KMS-11 (cell line): ENCODE measurements at regions not wholly inside any gene's neighbourhood (a gene's known extent, or its start where the extent isn't known, plus 50 kb on each side); places are given as distances from the start of the nearest gene placed in this dataset.
A peak's percentile ranks its signal among the peaks of the same experiment; 100 is the strongest.

ENCODE experiments used
- H2AFZ ChIP-seq: fragments of 200-600 bp; sonication (generic); 2 replicates; pipeline ENCODE4 v1.6.1; 2016; ENCODE audit warnings: antibody characterized with exemption, mixed run types, low read depth
- H3K27ac ChIP-seq: fragments of 200-600 bp; sonication (generic); 2 replicates; pipeline ENCODE4 v1.6.1; 2016; ENCODE audit warnings: mild to moderate bottlenecking, mixed run types
- H3K27me3 ChIP-seq: fragments of 200-600 bp; sonication (generic); 2 replicates; pipeline ENCODE4 v1.6.1; 2017; ENCODE audit warnings: mild to moderate bottlenecking, low read depth, mixed run types, moderate library complexity; ENCODE audit not compliant: insufficient read depth
- H3K36me3 ChIP-seq: fragments of 200-600 bp; sonication (generic); 2 replicates; pipeline ENCODE4 v1.6.1; 2017; ENCODE audit warnings: mild to moderate bottlenecking, mixed run types; ENCODE audit not compliant: insufficient read depth
- H3K4me1 ChIP-seq: fragments of 200-600 bp; sonication (generic); 2 replicates; pipeline ENCODE4 v1.6.1; 2016; ENCODE audit warnings: mild to moderate bottlenecking, low read depth, mixed run types; ENCODE audit not compliant: poor library complexity, severe bottlenecking
- H3K4me2 ChIP-seq: fragments of 200-600 bp; sonication (generic); 2 replicates; pipeline ENCODE4 v1.7.0; 2016; ENCODE audit warnings: mild to moderate bottlenecking, mixed run types
- H3K4me3 ChIP-seq: fragments of 200-600 bp; sonication (generic); IDR thresholded peaks from 2 replicates; pipeline ENCODE4 v1.6.1; 2017; ENCODE audit warnings: low read depth, low read length, mixed read lengths; ENCODE audit not compliant: insufficient read depth
- H3K79me2 ChIP-seq: fragments of 200-600 bp; sonication (generic); 2 replicates; pipeline ENCODE4 v1.6.1; 2016; ENCODE audit warnings: low read depth, mixed run types; ENCODE audit not compliant: insufficient read depth
- H3K9ac ChIP-seq: fragments of 200-600 bp; sonication (generic); 2 replicates; pipeline ENCODE4 v1.6.1; 2016; ENCODE audit warnings: mild to moderate bottlenecking, mixed run types
- H4K20me1 ChIP-seq: fragments of 200-600 bp; sonication (generic); 2 replicates; pipeline ENCODE4 v1.6.1; 2016; ENCODE audit warnings: mild to moderate bottlenecking, mixed run types; ENCODE audit not compliant: insufficient read depth
- TF ChIP-seq, protein P1 (sequence below): fragments of 200-600 bp; sonication (generic); conservative IDR thresholded peaks from 2 replicates; pipeline ENCODE4 v1.6.1; 2017; ENCODE audit warnings: low read depth, mild to moderate bottlenecking, antibody characterized with exemption, low read length, moderate library complexity, mixed read lengths

DNA sequence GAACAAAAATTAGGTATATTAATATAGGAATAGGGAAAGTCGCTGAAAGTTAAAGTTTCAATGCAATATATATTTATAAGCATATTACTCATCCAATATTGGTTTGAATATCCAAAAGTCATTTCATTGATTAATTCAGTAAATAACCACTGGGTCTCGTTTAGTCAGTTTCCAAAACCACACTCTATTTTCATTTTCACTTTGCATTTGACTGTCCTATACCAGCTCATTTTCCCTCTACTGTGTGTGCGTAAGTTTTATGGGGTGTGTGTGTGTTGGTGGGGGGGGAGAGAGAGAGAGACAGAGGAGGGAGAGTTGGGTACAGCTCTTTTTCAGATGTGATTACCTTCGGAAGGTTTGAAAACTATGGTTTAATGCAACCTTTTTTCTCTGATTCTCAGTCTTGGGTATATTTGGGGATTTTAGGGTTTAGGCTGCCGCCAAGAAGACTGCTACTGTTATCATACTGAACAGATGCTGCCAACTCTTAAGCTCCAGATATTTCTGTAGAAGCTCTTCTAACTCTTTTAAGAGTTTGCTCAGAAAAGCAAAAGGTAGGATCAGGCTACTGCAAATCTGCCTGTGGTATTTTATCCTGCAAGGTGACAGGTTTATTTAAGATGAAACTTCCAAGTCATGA lies 1427.4 kb downstream of the PCDH7 start:
- H3K4me3 ChIP-seq, result no peak overlapping the region
- no peaks in the 10 kb centered on the region for H4K20me1 ChIP-seq
- no peaks in the 10 kb centered on the region for H3K36me3 ChIP-seq
- peak overlapping the region; percentile 64 for H3K27ac ChIP-seq
- H2AFZ ChIP-seq, result peak overlapping the region; percentile 64; the same call in 1 of the 2 replicates
- no peaks in the 10 kb centered on the region for H3K79me2 ChIP-seq
- no peaks in the 10 kb centered on the region for H3K27me3 ChIP-seq
- peak overlapping the region; percentile 45; the same call in 1 of the 2 replicates for H3K9ac ChIP-seq
- TF ChIP-seq, protein P1, sequence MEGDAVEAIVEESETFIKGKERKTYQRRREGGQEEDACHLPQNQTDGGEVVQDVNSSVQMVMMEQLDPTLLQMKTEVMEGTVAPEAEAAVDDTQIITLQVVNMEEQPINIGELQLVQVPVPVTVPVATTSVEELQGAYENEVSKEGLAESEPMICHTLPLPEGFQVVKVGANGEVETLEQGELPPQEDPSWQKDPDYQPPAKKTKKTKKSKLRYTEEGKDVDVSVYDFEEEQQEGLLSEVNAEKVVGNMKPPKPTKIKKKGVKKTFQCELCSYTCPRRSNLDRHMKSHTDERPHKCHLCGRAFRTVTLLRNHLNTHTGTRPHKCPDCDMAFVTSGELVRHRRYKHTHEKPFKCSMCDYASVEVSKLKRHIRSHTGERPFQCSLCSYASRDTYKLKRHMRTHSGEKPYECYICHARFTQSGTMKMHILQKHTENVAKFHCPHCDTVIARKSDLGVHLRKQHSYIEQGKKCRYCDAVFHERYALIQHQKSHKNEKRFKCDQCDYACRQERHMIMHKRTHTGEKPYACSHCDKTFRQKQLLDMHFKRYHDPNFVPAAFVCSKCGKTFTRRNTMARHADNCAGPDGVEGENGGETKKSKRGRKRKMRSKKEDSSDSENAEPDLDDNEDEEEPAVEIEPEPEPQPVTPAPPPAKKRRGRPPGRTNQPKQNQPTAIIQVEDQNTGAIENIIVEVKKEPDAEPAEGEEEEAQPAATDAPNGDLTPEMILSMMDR, result no peak
- peaks cover 20% of the 10 kb centered on the region for H3K4me1 ChIP-seq
- H3K4me2 ChIP-seq, result peak overlapping the region; percentile 62

DNA sequence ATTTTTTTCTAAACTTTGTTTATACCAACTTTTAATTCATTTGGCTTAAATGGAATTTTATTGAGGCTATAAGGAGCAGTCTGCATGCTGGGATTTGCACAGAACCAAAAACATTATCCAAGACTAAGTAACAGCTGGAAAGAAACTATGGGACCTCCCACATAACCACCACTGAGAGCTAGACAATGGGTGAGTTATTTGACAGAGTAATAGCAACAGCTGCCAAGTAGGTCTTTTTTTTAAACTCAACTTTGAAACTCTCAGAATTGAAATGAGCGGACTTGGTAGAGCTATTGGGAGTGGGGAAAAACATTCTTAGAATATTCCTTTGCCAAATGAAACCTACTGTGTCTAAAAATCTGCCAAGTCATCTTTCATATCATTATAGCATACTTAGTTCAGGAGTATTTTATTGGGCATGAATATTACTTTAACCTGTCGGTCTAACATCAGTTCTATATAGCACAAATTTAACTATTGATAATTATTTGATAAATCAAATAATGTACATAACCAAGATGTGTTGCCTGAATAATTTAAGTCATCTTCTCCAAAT lies 1428.0 kb downstream of the PCDH7 start:
- H3K36me3 ChIP-seq, result no peaks in the 10 kb centered on the region
- no peaks in the 10 kb centered on the region for H3K27me3 ChIP-seq
- TF ChIP-seq, protein P1, result no peak
- peaks cover 20% of the 10 kb centered on the region for H3K4me1 ChIP-seq
- H2AFZ ChIP-seq, result peak overlapping the region; percentile 64; the same call in 1 of the 2 replicates
- no peaks in the 10 kb centered on the region for H4K20me1 ChIP-seq
- H3K27ac ChIP-seq, result peak overlapping the region; percentile 64; the same call in 1 of the 2 replicates
- H3K4me3 ChIP-seq, result no peak overlapping the region
- H3K4me2 ChIP-seq, result peak overlapping the region; percentile 62
- H3K9ac ChIP-seq, result peak overlapping the region; percentile 45; the same call in 1 of the 2 replicates
- no peaks in the 10 kb centered on the region for H3K79me2 ChIP-seq

DNA sequence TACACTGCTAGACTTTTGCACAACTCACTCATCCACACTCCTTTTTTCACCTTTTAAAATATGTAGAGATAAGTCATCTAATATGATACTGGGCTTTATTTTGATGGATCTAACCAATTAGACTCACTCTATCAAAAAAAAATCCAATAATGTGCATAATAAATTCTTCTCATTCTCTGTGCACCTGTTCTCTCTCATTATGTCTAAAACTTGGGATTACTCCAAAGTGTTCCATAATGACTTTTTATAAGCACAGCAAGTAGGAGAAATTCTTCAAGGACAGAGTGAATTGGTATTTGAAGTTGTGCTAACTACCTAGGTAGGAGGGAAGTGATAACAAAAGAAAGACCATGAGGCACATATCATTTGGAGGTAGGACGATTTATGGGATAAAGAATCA lies 1438.8 kb downstream of the PCDH7 start:
- no peak overlapping the region for H2AFZ ChIP-seq
- no peak overlapping the region for H3K9ac ChIP-seq

GRCh38 chr4:32161392-32161791 lies 1441.2 kb downstream of the PCDH7 start:
- Histone ChIP-seq H3K9ac (no peak overlapping the region), H4K20me1 (no peaks in the 10 kb centered on the region), H3K79me2 (no peaks in the 10 kb centered on the region), H3K4me1 (no peaks in the 10 kb centered on the region), H3K27me3 (no peaks in the 10 kb centered on the region), H3K36me3 (no peaks in the 10 kb centered on the region), H3K4me2 (no peak overlapping the region), H3K27ac (no peak overlapping the region), H2AFZ (no peak overlapping the region), H3K4me3 (no peak overlapping the region)
- TF ChIP-seq, protein P1, result no peak

More for the DNA sequence above, 1438.8 kb downstream of the PCDH7 start:
- H3K27ac ChIP-seq, result no peak overlapping the region
- H3K36me3 ChIP-seq, result no peaks in the 10 kb centered on the region
- H3K4me2 ChIP-seq, result no peak overlapping the region
- no peak overlapping the region for H3K4me3 ChIP-seq
- no peaks in the 10 kb centered on the region for H4K20me1 ChIP-seq
- H3K79me2 ChIP-seq, result no peaks in the 10 kb centered on the region
- H3K27me3 ChIP-seq, result no peaks in the 10 kb centered on the region
- TF ChIP-seq, protein P1, result no peak
- H3K4me1 ChIP-seq, result no peaks in the 10 kb centered on the region
